GM12878 (cell line): ENCODE measurements at regions not wholly inside any gene's neighbourhood (a gene's known extent, or its start where the extent isn't known, plus 50 kb on each side); places are given as distances from the start of the nearest gene placed in this dataset.

Experiments used
- ASH2L ChIP-seq: fragments of 300-600, 200-600 bp; sonication (generic); IDR thresholded peaks from 2 replicates; pipeline ENCODE4 v1.6.1; 2017; ENCODE audit warnings: low read depth, mild to moderate bottlenecking, borderline replicate concordance
- BCLAF1 ChIP-seq: fragments of 450-650 bp; IDR thresholded peaks from 2 replicates; pipeline ENCODE4 v1.6.1; 2017; ENCODE audit warnings: antibody characterized with exemption, mild to moderate bottlenecking, moderate library complexity
- CTCF ChIP-seq, 3 experiments: IDR thresholded peaks in 2 of 3; conservative IDR thresholded peaks in 1 of 3; 2 replicates each; pipeline ENCODE4 v1.5.1; 2011; ENCODE audit warnings: low read depth in 3 of 3, low read length in 3 of 3, mild to moderate bottlenecking in 3 of 3, control low read depth in 2 of 3, moderate library complexity in 2 of 3, inconsistent platforms in 1 of 3, mixed read lengths in 1 of 3; ENCODE audit not compliant: control insufficient read depth in 2 of 3, insufficient read depth in 1 of 3; ENCODE audit errors: extremely low read depth in 1 of 3
- ESRRA ChIP-seq: IDR thresholded peaks from 2 replicates; pipeline ENCODE4 v1.6.1; 2012; ENCODE audit warnings: mild to moderate bottlenecking, low read length, improper control_type of control experiment
- IKZF2 ChIP-seq, 2 experiments: fragments of 450-650 bp; IDR thresholded peaks; 2 replicates each; pipeline ENCODE4 v1.6.1; 2017; ENCODE audit warnings: mild to moderate bottlenecking in 2 of 2, moderate library complexity in 2 of 2
- IRF3 ChIP-seq: fragments of 450-650 bp; IDR thresholded peaks from 2 replicates; pipeline ENCODE4 v1.6.1; 2014; ENCODE audit warnings: mild to moderate bottlenecking
- PBX3 ChIP-seq: IDR thresholded peaks from 2 replicates; pipeline ENCODE4 v1.6.1; 2011; ENCODE audit warnings: mild to moderate bottlenecking, low read depth, low read length, moderate library complexity; ENCODE audit not compliant: insufficient replicate concordance
- POLR2A ChIP-seq: IDR thresholded peaks from 2 replicates; pipeline ENCODE4 v1.6.1; 2011; ENCODE audit warnings: low read depth, mild to moderate bottlenecking, low read length
- RELA ChIP-seq: fragments of 450-650 bp; IDR thresholded peaks from 2 replicates; pipeline ENCODE4 v1.8.0; 2014; ENCODE audit warnings: borderline replicate concordance; ENCODE audit not compliant: partially characterized antibody
- SIX5 ChIP-seq: IDR thresholded peaks from 2 replicates; pipeline ENCODE4 v1.6.1; 2011; ENCODE audit warnings: mild to moderate bottlenecking, low read depth, low read length, moderate library complexity; ENCODE audit not compliant: severe bottlenecking
- SKIL ChIP-seq: fragments of 450-650 bp; IDR thresholded peaks from 2 replicates; pipeline ENCODE4 v1.6.1; 2017; ENCODE audit warnings: mild to moderate bottlenecking, low read depth, inconsistent platforms; ENCODE audit not compliant: poor library complexity, severe bottlenecking
- SP1 ChIP-seq: IDR thresholded peaks from one replicate; pipeline ENCODE4 v1.6.1; 2011; ENCODE audit warnings: low read depth, low read length
- SRF ChIP-seq, 2 experiments: IDR thresholded peaks; 2 replicates each; pipeline ENCODE4 v1.6.1; 2011; ENCODE audit warnings: low read depth in 2 of 2, low read length in 2 of 2, mild to moderate bottlenecking in 1 of 2, moderate library complexity in 1 of 2
- ZBED1 ChIP-seq: IDR thresholded peaks from 2 replicates; pipeline ENCODE4 v1.6.1; 2016; ENCODE audit warnings: borderline replicate concordance
- ZBTB40 ChIP-seq: fragments of 450-650 bp; IDR thresholded peaks from 2 replicates; pipeline ENCODE4 v1.6.1; 2016; ENCODE audit warnings: mild to moderate bottlenecking, moderate library complexity, borderline replicate concordance
- ZSCAN29 ChIP-seq: fragments of 450-650 bp; IDR thresholded peaks from 2 replicates; pipeline ENCODE4 v1.6.1; 2017; ENCODE audit warnings: mild to moderate bottlenecking, moderate library complexity

GRCh38 chr6:22025468-22026163 is 271.2 kb downstream of the PRL start (continued):
- TF ChIP-seq ZBTB40 = no peak
- TF ChIP-seq PBX3 = no peak
- TF ChIP-seq POLR2A = no peak
- TF ChIP-seq CTCF (IDR thresholded peaks at IDR 0.05 in 2 of 3, conservative IDR thresholded peaks at IDR 0.05 in 1 of 3; ENCODE audit: control insufficient read depth in 2 of 3, extremely low read depth in 1 of 3, insufficient read depth in 1 of 3, low read depth in 3 of 3, low read length in 3 of 3) = no peak
- no peak for TF ChIP-seq RELA
- peak; percentile 43 to 52; a peak in 3 of 4 replicates for TF ChIP-seq IKZF2 (IDR thresholded peaks at IDR 0.05)
- TF ChIP-seq SRF (IDR thresholded peaks at IDR 0.05; ENCODE audit: low read depth in 2 of 2, low read length in 2 of 2) = no peak
- peak; percentile 15 for TF ChIP-seq SP1
- no peak for TF ChIP-seq ASH2L
- TF ChIP-seq SIX5 = no peak
- TF ChIP-seq ESRRA = no peak
- TF ChIP-seq ZSCAN29 = no peak
- TF ChIP-seq SKIL = peak; percentile 36
- no peak for TF ChIP-seq ZBED1
- TF ChIP-seq BCLAF1 = no peak
- TF ChIP-seq IRF3 = no peak
